Esophagus muscularis mucosa (tissue), 4 donors: ENCODE measurements at regions not wholly inside any gene's neighbourhood (a gene's known extent, or its start where the extent isn't known, plus 50 kb on each side); places are given as distances from the start of the nearest gene placed in this dataset.

ENCODE experiments used
- EP300 ChIP-seq: sonication (generic); formaldehyde crosslinking; IDR thresholded peaks from one replicate; pipeline ENCODE4 v1.6.1; 2017; ENCODE audit warnings: antibody characterized with exemption
- POLR2A ChIP-seq: fragments of 450-650 bp; IDR thresholded peaks from one replicate; pipeline ENCODE4 v1.6.1; 2017; ENCODE audit warnings: antibody characterized with exemption, moderate library complexity, mild to moderate bottlenecking, low read depth
- POLR2AphosphoS5 ChIP-seq, 2 donors: sonication (generic); formaldehyde crosslinking; IDR thresholded peaks; one replicate each; pipeline ENCODE4 v1.6.1; 2017; ENCODE audit warnings: antibody characterized with exemption in 2 of 2
- TF ChIP-seq, protein P1 (sequence below), 3 experiments: fragments of 200-600 bp in 2 of 3; fragments of 450-650 bp in 1 of 3; sonication (generic) in 2 of 3; IDR thresholded peaks; one replicate each; pipeline ENCODE4 v1.5.1; 2017 to 2019; ENCODE audit warnings: antibody characterized with exemption in 3 of 3, mild to moderate bottlenecking in 2 of 3, moderate library complexity in 1 of 3

DNA sequence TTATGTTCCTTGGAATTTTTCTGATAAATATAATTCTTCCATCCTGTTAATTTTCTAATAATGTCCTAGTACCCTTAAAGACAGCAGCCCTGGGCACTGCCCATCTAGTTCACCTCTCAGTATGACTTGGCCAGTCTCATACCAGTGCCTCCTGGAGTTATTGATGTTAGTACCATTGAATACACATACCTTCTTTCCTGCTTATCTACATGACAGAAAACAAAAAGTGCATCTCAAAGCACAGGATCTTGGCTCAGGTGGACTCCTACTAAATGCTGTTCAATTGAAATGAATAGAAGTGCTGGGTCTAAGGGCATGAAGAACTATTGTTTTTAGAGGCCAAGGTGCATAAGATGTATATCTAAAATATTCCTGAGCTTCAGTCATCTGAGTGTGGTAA is 669.7 kb downstream of the NR2F1-AS1 start:
- TF ChIP-seq, protein P1, sequence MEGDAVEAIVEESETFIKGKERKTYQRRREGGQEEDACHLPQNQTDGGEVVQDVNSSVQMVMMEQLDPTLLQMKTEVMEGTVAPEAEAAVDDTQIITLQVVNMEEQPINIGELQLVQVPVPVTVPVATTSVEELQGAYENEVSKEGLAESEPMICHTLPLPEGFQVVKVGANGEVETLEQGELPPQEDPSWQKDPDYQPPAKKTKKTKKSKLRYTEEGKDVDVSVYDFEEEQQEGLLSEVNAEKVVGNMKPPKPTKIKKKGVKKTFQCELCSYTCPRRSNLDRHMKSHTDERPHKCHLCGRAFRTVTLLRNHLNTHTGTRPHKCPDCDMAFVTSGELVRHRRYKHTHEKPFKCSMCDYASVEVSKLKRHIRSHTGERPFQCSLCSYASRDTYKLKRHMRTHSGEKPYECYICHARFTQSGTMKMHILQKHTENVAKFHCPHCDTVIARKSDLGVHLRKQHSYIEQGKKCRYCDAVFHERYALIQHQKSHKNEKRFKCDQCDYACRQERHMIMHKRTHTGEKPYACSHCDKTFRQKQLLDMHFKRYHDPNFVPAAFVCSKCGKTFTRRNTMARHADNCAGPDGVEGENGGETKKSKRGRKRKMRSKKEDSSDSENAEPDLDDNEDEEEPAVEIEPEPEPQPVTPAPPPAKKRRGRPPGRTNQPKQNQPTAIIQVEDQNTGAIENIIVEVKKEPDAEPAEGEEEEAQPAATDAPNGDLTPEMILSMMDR (IDR thresholded peaks at IDR 0.05) = no peak
- no peak for TF ChIP-seq POLR2AphosphoS5 (IDR thresholded peaks at IDR 0.05)
- TF ChIP-seq EP300 = no peak
- TF ChIP-seq POLR2A = no peak
